ENCODE measurements at regions not wholly inside any gene's neighbourhood (a gene's known extent, or its start where the extent isn't known, plus 50 kb on each side); places are given as distances from the start of the nearest gene placed in this dataset.

GRCh38 chr18:78740876-78741275, 238.7 kb upstream of the SALL3 start:
- TF ChIP-seq CTCF (IDR thresholded peaks at IDR 0.05) (no peak), POLR2AphosphoS5 (IDR thresholded peaks at IDR 0.05) (no peak)

Data from sigmoid colon (tissue), 4 donors.